Prostate gland (tissue), 2 donors: ENCODE measurements at regions not wholly inside any gene's neighbourhood (a gene's known extent, or its start where the extent isn't known, plus 50 kb on each side); places are given as distances from the start of the nearest gene placed in this dataset.

Experiments
- DNase-seq: peaks from one replicate; pipeline ENCODE4 v3.0.0-alpha.2; 2019; ENCODE audit warnings: low spot score
- H3K27ac ChIP-seq, 2 donors: fragments of 200-600 bp; sonication (generic); 2 replicates each; pipeline ENCODE4 v1.5.1; 2017 to 2019
- H3K27me3 ChIP-seq: fragments of 200-600 bp; sonication (generic); replicated peaks from 2 replicates; pipeline ENCODE4 v1.5.1; 2019; ENCODE audit not compliant: insufficient read depth
- H3K36me3 ChIP-seq, 2 donors: fragments of 200-600 bp; sonication (generic); 1 replicate in 1 of 2; 2 replicates in 1 of 2; pipeline versions ENCODE4 v1.5.1 to v1.8.1; 2017 to 2019
- H3K4me1 ChIP-seq: fragments of 200-600 bp; sonication (generic); replicated peaks from 2 replicates; pipeline ENCODE4 v1.5.1; 2019
- H3K4me3 ChIP-seq, 2 donors: fragments of 200-600 bp; sonication (generic); 2 replicates each; pipeline ENCODE4 v1.5.1; 2017 to 2019
- H3K9me3 ChIP-seq: fragments of 200-600 bp; sonication (generic); 2 replicates; pipeline ENCODE4 v1.5.1; 2017
- CTCF ChIP-seq, 4 experiments: fragments of 200-600 bp in 2 of 4; fragments of 450-650 bp in 2 of 4; sonication (generic) in 2 of 4; IDR thresholded peaks; 1 replicate in 3 of 4; 2 replicates in 1 of 4; pipeline ENCODE4 v1.5.1; 2016 to 2019; ENCODE audit warnings: antibody characterized with exemption in 4 of 4, mild to moderate bottlenecking in 2 of 4, moderate library complexity in 2 of 4
- POLR2A ChIP-seq: fragments of 450-650 bp; IDR thresholded peaks from one replicate; pipeline ENCODE4 v1.6.1; 2016; ENCODE audit warnings: antibody characterized with exemption, mild to moderate bottlenecking
- POLR2AphosphoS5 ChIP-seq: sonication (generic); formaldehyde crosslinking; IDR thresholded peaks from one replicate; pipeline ENCODE4 v1.6.1; 2017; ENCODE audit warnings: antibody characterized with exemption
- WGBS: methylation state at CpG from one replicate; pipeline ENCODE4 v1.1.5; 2018; 5-methylcytosine and 5-hydroxymethylcytosine counted together
- intact Hi-C: fragments of 100-400 bp; cut with DNase I; formaldehyde crosslinking; loops from one replicate; pipeline ENCODE4 v1.14.2; 2022

DNA sequence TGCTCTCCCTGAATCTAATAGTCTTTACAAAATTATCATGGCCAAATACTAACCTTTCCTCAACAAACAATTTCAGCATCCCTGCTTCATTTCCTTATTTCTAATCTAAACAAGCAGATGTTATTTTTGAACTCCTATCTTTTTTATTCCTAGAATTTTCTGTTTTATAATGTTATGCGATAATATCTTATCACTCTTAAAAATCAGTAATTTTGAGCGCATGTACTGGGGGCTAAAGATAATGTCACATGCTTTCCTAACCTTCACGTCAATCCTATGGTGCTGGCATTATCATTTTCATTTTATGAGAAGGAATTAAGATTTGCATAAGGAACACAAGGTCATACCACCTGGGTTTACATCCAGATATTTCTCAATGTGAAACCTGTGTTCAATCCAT lies 648.0 kb downstream of the BRINP1 start:
- Histone ChIP-seq H3K9me3 (no peaks in the 10 kb centered on the region), H3K4me1 (no peaks in the 10 kb centered on the region), H3K27ac (no peak overlapping the region), H3K4me3 (no peak overlapping the region), H3K36me3 (no peaks in the 10 kb centered on the region), H3K27me3 (no peaks in the 10 kb centered on the region)
- DNase-seq, result no peak
- intact Hi-C loops, result no loop called here
- 69% methylated on average over 3 of the region's 3 CpGs for WGBS
- TF ChIP-seq POLR2AphosphoS5, result no peak
- no peak for TF ChIP-seq POLR2A
- no peak for TF ChIP-seq CTCF (IDR thresholded peaks at IDR 0.05)

- 45% methylated on average over 2 of the region's 2 CpGs for WGBS
- intact Hi-C loops, result no loop called here
- H3K36me3 ChIP-seq, result no peaks in the 10 kb centered on the region
- TF ChIP-seq POLR2AphosphoS5 (no peak), POLR2A (no peak), CTCF (IDR thresholded peaks at IDR 0.05) (no peak)
- no peak for DNase-seq
- no peaks in the 10 kb centered on the region for H3K9me3 ChIP-seq
- H3K27me3 ChIP-seq, result no peaks in the 10 kb centered on the region
- H3K27ac ChIP-seq, result no peak overlapping the region
- H3K4me1 ChIP-seq, result no peaks in the 10 kb centered on the region
- H3K4me3 ChIP-seq, result no peak overlapping the region
Measured at GRCh38 chr9:118721923-118722322, 647.3 kb downstream of the BRINP1 start.

- WGBS, result 92% methylated on average over 2 of the region's 2 CpGs
- Histone ChIP-seq H3K36me3 (no peaks in the 10 kb centered on the region), H3K27me3 (no peaks in the 10 kb centered on the region), H3K4me1 (no peaks in the 10 kb centered on the region), H3K9me3 (no peaks in the 10 kb centered on the region), H3K27ac (no peak overlapping the region), H3K4me3 (no peak overlapping the region)
- no peak for TF ChIP-seq CTCF (IDR thresholded peaks at IDR 0.05)
- no peak for TF ChIP-seq POLR2A
- TF ChIP-seq POLR2AphosphoS5, result no peak
- DNase-seq, result no peak
- intact Hi-C loops, result no loop called here
Measured at GRCh38 chr9:118729981-118730380, 639.3 kb downstream of the BRINP1 start.

- no peak for DNase-seq
- H3K4me1 ChIP-seq, result no peaks in the 10 kb centered on the region
- no peak for TF ChIP-seq POLR2A
- 46% methylated on average over 1 of the region's 1 CpG for WGBS
- no peaks in the 10 kb centered on the region for H3K36me3 ChIP-seq
- no peaks in the 10 kb centered on the region for H3K27me3 ChIP-seq
- intact Hi-C loops, result no loop called here
- H3K4me3 ChIP-seq, result no peak overlapping the region
- no peaks in the 10 kb centered on the region for H3K9me3 ChIP-seq
- no peak overlapping the region for H3K27ac ChIP-seq
Measured at GRCh38 chr9:118732998-118733397, 636.2 kb downstream of the BRINP1 start.

DNA sequence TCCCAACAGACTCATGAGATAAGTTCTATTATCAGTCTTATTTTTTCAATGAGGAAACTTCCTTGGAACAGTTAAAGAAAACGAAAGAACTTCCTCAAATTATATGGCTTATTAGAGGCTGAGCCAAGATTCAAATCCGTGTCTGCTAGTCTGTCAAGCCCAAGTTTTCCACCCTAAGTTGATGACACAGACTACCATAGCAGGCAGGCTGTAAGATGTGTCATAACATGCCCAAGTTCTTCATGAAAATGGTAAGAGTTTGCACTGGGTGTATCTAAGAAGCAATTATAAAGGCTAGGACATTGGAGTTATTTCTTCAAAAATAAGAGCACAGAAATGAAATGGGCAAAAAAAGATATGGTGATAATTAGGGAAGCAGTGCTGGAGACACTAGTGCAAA lies 634.5 kb downstream of the BRINP1 start:
- no peaks in the 10 kb centered on the region for H3K27me3 ChIP-seq
- no peaks in the 10 kb centered on the region for H3K4me1 ChIP-seq
- no peak overlapping the region for H3K27ac ChIP-seq
- H3K36me3 ChIP-seq, result no peaks in the 10 kb centered on the region
- intact Hi-C loops, result no loop called here
- no peak for DNase-seq
- no peak overlapping the region for H3K4me3 ChIP-seq
- no peak for TF ChIP-seq CTCF (IDR thresholded peaks at IDR 0.05)
- no peak for TF ChIP-seq POLR2AphosphoS5
- TF ChIP-seq POLR2A, result no peak
- H3K9me3 ChIP-seq, result no peaks in the 10 kb centered on the region
- 71% methylated on average over 2 of the region's 2 CpGs for WGBS

GRCh38 chr9:118736406-118736805 lies 632.8 kb downstream of the BRINP1 start:
- no peak overlapping the region for H3K27ac ChIP-seq
- TF ChIP-seq POLR2AphosphoS5 (no peak), CTCF (IDR thresholded peaks at IDR 0.05) (no peak), POLR2A (no peak)
- no peaks in the 10 kb centered on the region for H3K36me3 ChIP-seq
- H3K9me3 ChIP-seq, result no peaks in the 10 kb centered on the region
- no peak for DNase-seq
- no peaks in the 10 kb centered on the region for H3K4me1 ChIP-seq
- intact Hi-C loops, result no loop called here
- no peak overlapping the region for H3K4me3 ChIP-seq
- no peaks in the 10 kb centered on the region for H3K27me3 ChIP-seq
